Endothelial cell of umbilical vein (primary cell): ENCODE measurements at regions not wholly inside any gene's neighbourhood (a gene's known extent, or its start where the extent isn't known, plus 50 kb on each side); places are given as distances from the start of the nearest gene placed in this dataset.

Experiments
- BruUV-seq: library from RNA; stranded (reverse); fragments of 400-500 nt; replicated peaks from 2 replicates; lab custom pipeline; 2021; lab: Mats Ljungman, UMichigan
- CTCF ChIA-PET: fragments of 300-600, 350-600 bp; sonication (Branson Sonifier 250); formaldehyde crosslinking; loops from one replicate; lab custom pipeline; 2021; ENCODE audit warnings: antibody characterized with exemption, inconsistent platforms; lab: Charles Lee
- POLR2A ChIA-PET: fragments of 300-600, 350-600 bp; sonication (Branson Sonifier 250); formaldehyde crosslinking; loops from one replicate; lab custom pipeline; 2021; ENCODE audit warnings: antibody characterized with exemption, inconsistent platforms; lab: Charles Lee
- DNase-seq: peaks from one replicate; pipeline ENCODE4 v3.0.0-alpha.2; 2011; ENCODE audit warnings: low read depth, low spot score
- FAIRE-seq: peaks from 2 replicates; lab custom pipeline; 2011; peaks lifted over from hg19 to GRCh38; lab: Jason Lieb, UNC
- H2AFZ ChIP-seq: 2 replicates; pipeline ENCODE4 v1.6.0; 2012; ENCODE audit warnings: low read depth, low read length, control low read depth, inconsistent platforms
- H3K27ac ChIP-seq: 2 replicates; pipeline ENCODE4 v1.5.1; 2011; ENCODE audit warnings: low read depth, mild to moderate bottlenecking, control low read depth, low read length, moderate library complexity; ENCODE audit not compliant: insufficient read depth
- H3K27me3 ChIP-seq, 2 experiments: 2 replicates each; pipeline versions ENCODE4 v1.6.0 to v1.6.1; 2011; ENCODE audit warnings: low read length in 2 of 2, mixed read lengths in 1 of 2; ENCODE audit not compliant: control insufficient read depth in 2 of 2, insufficient read depth in 2 of 2
- H3K36me3 ChIP-seq, 2 experiments: 2 replicates in 1 of 2; 3 replicates in 1 of 2; pipeline ENCODE4 v1.5.1; 2011; ENCODE audit warnings: low read length in 2 of 2, mild to moderate bottlenecking in 1 of 2, moderate library complexity in 1 of 2; ENCODE audit not compliant: control insufficient read depth in 2 of 2, insufficient read depth in 2 of 2; ENCODE audit errors: extremely low read depth in 1 of 2
- H3K4me1 ChIP-seq: 3 replicates; pipeline ENCODE4 v1.5.1; 2011; ENCODE audit warnings: mild to moderate bottlenecking, low read length; ENCODE audit not compliant: control insufficient read depth, insufficient read depth; ENCODE audit errors: extremely low read depth
- H3K4me2 ChIP-seq: 2 replicates; pipeline ENCODE4 v1.6.1; 2011; ENCODE audit warnings: low read length, control low read depth, mixed read lengths; ENCODE audit not compliant: insufficient read depth
- H3K4me3 ChIP-seq, 3 experiments: fragments of 200-600 bp in 1 of 3; sonication (generic), shearing (Covaris generic) in 1 of 3; replicated peaks in 1 of 3; 2 replicates each; pipeline ENCODE4 v1.5.1; 2011 to 2016; ENCODE audit warnings: control low read depth in 3 of 3, low read length in 3 of 3, mild to moderate bottlenecking in 2 of 3, inconsistent platforms in 1 of 3, low read depth in 1 of 3, moderate library complexity in 1 of 3; ENCODE audit not compliant: insufficient read depth in 1 of 3
- H3K79me2 ChIP-seq: 2 replicates; pipeline ENCODE4 v1.6.0; 2012; ENCODE audit warnings: low read length, inconsistent platforms; ENCODE audit not compliant: control insufficient read depth, insufficient read depth
- H3K9ac ChIP-seq: replicated peaks from 2 replicates; pipeline ENCODE3; 2011; ENCODE audit warnings: low read length, control low read depth; ENCODE audit not compliant: insufficient read depth; ENCODE audit errors: extremely low read depth
- H3K9me1 ChIP-seq: replicated peaks from 3 replicates; pipeline ENCODE4 v1.6.0; 2011; ENCODE audit warnings: mild to moderate bottlenecking, low read length; ENCODE audit not compliant: control insufficient read depth, insufficient read depth; ENCODE audit errors: extremely low read depth
- H3K9me3 ChIP-seq: replicated peaks from 2 replicates; pipeline ENCODE4 v1.5.1; 2012; ENCODE audit warnings: low read length, inconsistent platforms; ENCODE audit not compliant: control insufficient read depth, insufficient read depth
- H4K20me1 ChIP-seq: replicated peaks from 2 replicates; pipeline ENCODE3; 2011; ENCODE audit warnings: mild to moderate bottlenecking, low read length; ENCODE audit not compliant: control insufficient read depth, insufficient read depth; ENCODE audit errors: extremely low read depth
- EZH2 ChIP-seq: IDR thresholded peaks from 2 replicates; pipeline ENCODE4 v1.6.1; 2012; ENCODE audit warnings: borderline replicate concordance, low read depth, mild to moderate bottlenecking, moderate library complexity, low read length, inconsistent platforms; ENCODE audit not compliant: severe bottlenecking
- FOS ChIP-seq: IDR thresholded peaks from 2 replicates; pipeline ENCODE4 v1.6.1; 2011; ENCODE audit warnings: mild to moderate bottlenecking, low read length, moderate library complexity, borderline replicate concordance; ENCODE audit not compliant: insufficient read depth
- GATA2 ChIP-seq: IDR thresholded peaks from 2 replicates; pipeline ENCODE4 v1.7.0; 2011; ENCODE audit warnings: low read depth, mild to moderate bottlenecking, moderate library complexity, mixed read lengths, low read length; ENCODE audit not compliant: insufficient read length, insufficient read depth
- JUN ChIP-seq: IDR thresholded peaks from 2 replicates; pipeline ENCODE4 v1.6.1; 2011; ENCODE audit warnings: borderline replicate concordance, low read depth; ENCODE audit not compliant: insufficient read length, insufficient read depth
- MYC ChIP-seq: IDR thresholded peaks from one replicate; pipeline ENCODE4 v1.6.1; 2011; ENCODE audit warnings: mild to moderate bottlenecking, low read depth, low read length
- POLR2A ChIP-seq: IDR thresholded peaks from 2 replicates; pipeline ENCODE4 v1.6.1; 2012; ENCODE audit warnings: low read depth, mild to moderate bottlenecking, control low read depth, low read length
- POLR2AphosphoS5 ChIP-seq: IDR thresholded peaks from 2 replicates; pipeline ENCODE4 v1.6.1; 2012; ENCODE audit warnings: low read depth, mild to moderate bottlenecking, control low read depth, low read length, moderate library complexity; ENCODE audit not compliant: insufficient read depth
- dilution Hi-C: fragments of 300-500 bp; cut with MboI; formaldehyde crosslinking; loops from one replicate; pipeline ENCODE4 v1.15.0; 2019; ENCODE audit warnings: low sequenced_read_pairs; ENCODE audit not compliant: extremely low pct_ligation_motif_present
- intact Hi-C: fragments of 100-400 bp; cut with micrococcal nuclease; formaldehyde crosslinking; loops from one replicate; pipeline ENCODE4 v1.10.0; 2022
- TF ChIP-seq, protein P1 (sequence below): IDR thresholded peaks from 2 replicates; pipeline ENCODE4 v1.6.1; 2011; ENCODE audit not compliant: insufficient read depth, insufficient read length
- TF ChIP-seq, protein P2 (sequence below), 2 donors: IDR thresholded peaks; 1 replicate in 1 of 2; 2 replicates in 1 of 2; pipeline ENCODE4 v1.5.1; 2011; ENCODE audit warnings: low read length in 2 of 2, mild to moderate bottlenecking in 2 of 2, moderate library complexity in 2 of 2, control low read depth in 1 of 2, inconsistent platforms in 1 of 2, low read depth in 1 of 2; ENCODE audit not compliant: insufficient read depth in 1 of 2; ENCODE audit errors: extremely low read depth in 1 of 2

DNA sequence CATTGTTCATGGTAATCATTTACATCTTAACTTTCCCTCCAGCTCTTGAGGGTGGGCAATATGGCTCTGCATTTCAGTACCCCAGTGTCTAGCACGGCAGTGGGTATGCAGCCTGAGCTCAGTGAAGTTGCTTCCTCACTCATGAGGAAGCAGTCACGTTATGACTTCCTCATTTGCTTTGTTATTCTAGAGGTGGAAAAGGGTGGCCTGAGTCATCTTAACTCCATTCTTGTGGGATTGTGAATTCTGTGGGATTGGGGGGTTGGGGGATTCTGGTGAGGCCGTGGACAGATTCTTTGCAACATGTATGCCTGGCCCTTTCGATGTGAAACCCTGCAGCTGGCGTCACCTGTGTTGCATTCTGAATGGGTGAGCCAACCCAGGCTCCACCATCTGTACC, 406.7 kb upstream of the ZNF507 start:
- H2AFZ ChIP-seq = no peak overlapping the region
- POLR2A ChIA-PET = no interaction called here
- dilution Hi-C loops = no loop called here
- DNase-seq = no peak
- peaks cover 2% of the 10 kb centered on the region for H3K9me3 ChIP-seq
- no peak overlapping the region for H3K27ac ChIP-seq
- no peaks in the 10 kb centered on the region for H3K27me3 ChIP-seq
- no peaks in the 10 kb centered on the region for H4K20me1 ChIP-seq
- no peaks in the 10 kb centered on the region for H3K36me3 ChIP-seq
- no peak for TF ChIP-seq EZH2
- TF ChIP-seq, protein P1, sequence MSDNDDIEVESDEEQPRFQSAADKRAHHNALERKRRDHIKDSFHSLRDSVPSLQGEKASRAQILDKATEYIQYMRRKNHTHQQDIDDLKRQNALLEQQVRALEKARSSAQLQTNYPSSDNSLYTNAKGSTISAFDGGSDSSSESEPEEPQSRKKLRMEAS = no peak
- TF ChIP-seq MYC = no peak
- no peak for TF ChIP-seq FOS
- no peak for TF ChIP-seq GATA2
- TF ChIP-seq, protein P2, sequence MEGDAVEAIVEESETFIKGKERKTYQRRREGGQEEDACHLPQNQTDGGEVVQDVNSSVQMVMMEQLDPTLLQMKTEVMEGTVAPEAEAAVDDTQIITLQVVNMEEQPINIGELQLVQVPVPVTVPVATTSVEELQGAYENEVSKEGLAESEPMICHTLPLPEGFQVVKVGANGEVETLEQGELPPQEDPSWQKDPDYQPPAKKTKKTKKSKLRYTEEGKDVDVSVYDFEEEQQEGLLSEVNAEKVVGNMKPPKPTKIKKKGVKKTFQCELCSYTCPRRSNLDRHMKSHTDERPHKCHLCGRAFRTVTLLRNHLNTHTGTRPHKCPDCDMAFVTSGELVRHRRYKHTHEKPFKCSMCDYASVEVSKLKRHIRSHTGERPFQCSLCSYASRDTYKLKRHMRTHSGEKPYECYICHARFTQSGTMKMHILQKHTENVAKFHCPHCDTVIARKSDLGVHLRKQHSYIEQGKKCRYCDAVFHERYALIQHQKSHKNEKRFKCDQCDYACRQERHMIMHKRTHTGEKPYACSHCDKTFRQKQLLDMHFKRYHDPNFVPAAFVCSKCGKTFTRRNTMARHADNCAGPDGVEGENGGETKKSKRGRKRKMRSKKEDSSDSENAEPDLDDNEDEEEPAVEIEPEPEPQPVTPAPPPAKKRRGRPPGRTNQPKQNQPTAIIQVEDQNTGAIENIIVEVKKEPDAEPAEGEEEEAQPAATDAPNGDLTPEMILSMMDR (IDR thresholded peaks at IDR 0.05; ENCODE audit: extremely low read depth in 1 of 2, insufficient read depth in 1 of 2, low read depth in 1 of 2, low read length in 2 of 2) = no peak
- TF ChIP-seq JUN = no peak
- no peak for TF ChIP-seq POLR2A
- TF ChIP-seq POLR2AphosphoS5 = no peak
- H3K4me3 ChIP-seq = no peak overlapping the region
- CTCF ChIA-PET = no interaction called here
- intact Hi-C loops = no loop called here
- H3K4me2 ChIP-seq = no peak overlapping the region
- BruUV-seq = no TSS peak
- no peaks in the 10 kb centered on the region for H3K4me1 ChIP-seq
- no peak overlapping the region for H3K9ac ChIP-seq
- no peaks in the 10 kb centered on the region for H3K9me1 ChIP-seq
- H3K79me2 ChIP-seq = no peaks in the 10 kb centered on the region
- no peak for FAIRE-seq
